AG04449 (cell line): ENCODE measurements at regions not wholly inside any gene's neighbourhood (a gene's known extent, or its start where the extent isn't known, plus 50 kb on each side); places are given as distances from the start of the nearest gene placed in this dataset.

ENCODE experiments used
- CTCF ChIA-PET: fragments of 350-600 bp; formaldehyde crosslinking; extraction: SDS; loops from one replicate; lab custom pipeline; 2021; ENCODE audit warnings: antibody characterized with exemption; lab: Yijun Ruan, JAX
- POLR2A ChIA-PET: fragments of 400-600, 350-600 bp; formaldehyde crosslinking; extraction: SDS; loops from one replicate; lab custom pipeline; 2020; ENCODE audit warnings: antibody characterized with exemption, inconsistent platforms; lab: Yijun Ruan, JAX
- DNase-seq: peaks from one replicate; pipeline ENCODE4 v3.0.0-alpha.2; 2010; ENCODE audit warnings: low read depth, low spot score
- H3K4me3 ChIP-seq: 2 replicates; pipeline ENCODE4 v1.5.1; 2011; ENCODE audit warnings: low read depth, mild to moderate bottlenecking, control low read depth, low read length
- CTCF ChIP-seq: IDR thresholded peaks from one replicate; pipeline ENCODE4 v1.5.1; 2011; ENCODE audit warnings: mild to moderate bottlenecking, moderate library complexity, low read length, control low read depth, inconsistent platforms; ENCODE audit not compliant: insufficient read depth; ENCODE audit errors: missing control alignments

GRCh38 chr4:159508917-159509500, 406.1 kb downstream of the RAPGEF2 start:
- ChIA-PET CTCF (no interaction called here), POLR2A (no interaction called here)
- DNase-seq, result no peak
- TF ChIP-seq CTCF, result no peak
- no peak overlapping the region for H3K4me3 ChIP-seq

- H3K4me3 ChIP-seq, result no peak overlapping the region
- CTCF ChIA-PET, result no interaction called here
- DNase-seq, result no peak
- TF ChIP-seq CTCF, result no peak
- POLR2A ChIA-PET, result no interaction called here
Measured at GRCh38 chr4:159512348-159512747, 409.5 kb downstream of the RAPGEF2 start.

GRCh38 chr4:159515314-159516025, 412.6 kb downstream of the RAPGEF2 start:
- CTCF ChIA-PET, result no interaction called here
- DNase-seq, result no peak
- no peak for TF ChIP-seq CTCF
- H3K4me3 ChIP-seq, result no peak overlapping the region
- POLR2A ChIA-PET, result no interaction called here

GRCh38 chr4:159516556-159517140, 413.8 kb downstream of the RAPGEF2 start:
- no peak for DNase-seq
- TF ChIP-seq CTCF, result no peak
- ChIA-PET POLR2A (interaction anchor here (0.6 kb wide), 1 partner anchor 138 kb away, joined by 3 read pairs; no protein-coding TSS in a partner anchor), CTCF (interaction anchor here (1.4 kb wide), 1 partner anchor 29 kb away, joined by 4 read pairs; no protein-coding TSS in a partner anchor)
- H3K4me3 ChIP-seq, result no peak overlapping the region

GRCh38 chr4:159520074-159520473, 417.2 kb downstream of the RAPGEF2 start:
- no peak for TF ChIP-seq CTCF
- no peak for DNase-seq
- no peak overlapping the region for H3K4me3 ChIP-seq
- POLR2A ChIA-PET, result no interaction called here
- CTCF ChIA-PET, result no interaction called here

- ChIA-PET POLR2A (no interaction called here), CTCF (no interaction called here)
- H3K4me3 ChIP-seq, result no peak overlapping the region
- DNase-seq, result no peak
- TF ChIP-seq CTCF, result no peak
Measured at GRCh38 chr4:159526172-159526571, 423.3 kb downstream of the RAPGEF2 start.
